ENCODE measurements at regions not wholly inside any gene's neighbourhood (a gene's known extent, or its start where the extent isn't known, plus 50 kb on each side); places are given as distances from the start of the nearest gene placed in this dataset.

GRCh38 chr14:101065696-101066694 lies 162.5 kb upstream of the RTL1 start:
- TF ChIP-seq GATA3 (IDR thresholded peaks at IDR 0.05; ENCODE audit: low read depth, low read length): no peak
- no peak for TF ChIP-seq GATA2 (IDR thresholded peaks at IDR 0.05; ENCODE audit: low read depth, low read length)

- TF ChIP-seq GATA2 (IDR thresholded peaks at IDR 0.05; ENCODE audit: low read depth, low read length) (no peak), GATA3 (IDR thresholded peaks at IDR 0.05; ENCODE audit: low read depth, low read length) (no peak)
Measured at GRCh38 chr14:101066826-101067510, 163.4 kb upstream of the RTL1 start.

- no peak for TF ChIP-seq GATA3 (IDR thresholded peaks at IDR 0.05; ENCODE audit: low read depth, low read length)
- TF ChIP-seq GATA2 (IDR thresholded peaks at IDR 0.05; ENCODE audit: low read depth, low read length): no peak
Measured at GRCh38 chr14:101068313-101069227, 165.0 kb upstream of the RTL1 start.

- TF ChIP-seq GATA3 (IDR thresholded peaks at IDR 0.05; ENCODE audit: low read depth, low read length) (no peak), GATA2 (IDR thresholded peaks at IDR 0.05; ENCODE audit: low read depth, low read length) (no peak)
Measured at GRCh38 chr14:101069228-101069549, 165.7 kb upstream of the RTL1 start.

GRCh38 chr14:101069666-101070362 lies 166.3 kb upstream of the RTL1 start:
- no peak for TF ChIP-seq GATA2 (IDR thresholded peaks at IDR 0.05; ENCODE audit: low read depth, low read length)

GRCh38 chr14:101070540-101071492 lies 167.3 kb upstream of the RTL1 start:
- no peak for TF ChIP-seq GATA2 (IDR thresholded peaks at IDR 0.05; ENCODE audit: low read depth, low read length)
- TF ChIP-seq GATA3 (IDR thresholded peaks at IDR 0.05; ENCODE audit: low read depth, low read length): no peak

GRCh38 chr14:101071493-101071906 lies 168.0 kb upstream of the RTL1 start:
- TF ChIP-seq GATA3 (IDR thresholded peaks at IDR 0.05; ENCODE audit: low read depth, low read length) (no peak), GATA2 (IDR thresholded peaks at IDR 0.05; ENCODE audit: low read depth, low read length) (no peak)

- no peak for TF ChIP-seq GATA2 (IDR thresholded peaks at IDR 0.05; ENCODE audit: low read depth, low read length)
- no peak for TF ChIP-seq GATA3 (IDR thresholded peaks at IDR 0.05; ENCODE audit: low read depth, low read length)
Measured at GRCh38 chr14:101072070-101072469, 168.5 kb upstream of the RTL1 start.

- TF ChIP-seq GATA2 (IDR thresholded peaks at IDR 0.05; ENCODE audit: low read depth, low read length) (no peak), GATA3 (IDR thresholded peaks at IDR 0.05; ENCODE audit: low read depth, low read length) (no peak)
Measured at GRCh38 chr14:101072531-101072930, 169.0 kb upstream of the RTL1 start.

- no peak for TF ChIP-seq GATA2 (IDR thresholded peaks at IDR 0.05; ENCODE audit: low read depth, low read length)
- no peak for TF ChIP-seq GATA3 (IDR thresholded peaks at IDR 0.05; ENCODE audit: low read depth, low read length)
Measured at GRCh38 chr14:101072945-101073597, 169.5 kb upstream of the RTL1 start.

- TF ChIP-seq GATA2 (IDR thresholded peaks at IDR 0.05; ENCODE audit: low read depth, low read length): no peak
- no peak for TF ChIP-seq GATA3 (IDR thresholded peaks at IDR 0.05; ENCODE audit: low read depth, low read length)
Measured at GRCh38 chr14:101073598-101073965, 170.1 kb upstream of the RTL1 start.
